ENCODE measurements at regions not wholly inside any gene's neighbourhood (a gene's known extent, or its start where the extent isn't known, plus 50 kb on each side); places are given as distances from the start of the nearest gene placed in this dataset.

DNA sequence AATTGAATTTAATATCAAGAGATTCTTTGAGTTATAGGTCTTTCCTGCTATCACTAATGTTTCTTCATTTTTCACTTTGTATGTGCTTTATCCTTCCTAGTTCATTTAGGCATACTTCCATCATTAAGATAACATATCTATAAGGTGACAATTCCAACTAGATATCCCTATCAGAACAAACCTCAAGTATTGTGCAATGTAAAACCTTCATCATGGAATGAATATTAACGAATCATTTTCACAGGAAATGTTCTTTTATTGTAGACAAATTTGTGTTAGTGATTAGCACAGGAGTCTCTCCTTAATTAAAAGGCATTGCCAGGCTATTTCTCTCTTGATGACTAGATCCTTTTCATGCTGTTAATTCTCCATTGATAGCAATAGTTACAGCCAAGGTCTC lies 236.5 kb upstream of the MME start:
- Histone ChIP-seq H3K9me3 (ENCODE audit: low read length) (no peaks in the 10 kb centered on the region), H3K9ac (ENCODE audit: low read length) (no peak overlapping the region), H3K9me2 (ENCODE audit: insufficient read depth, low read length) (no peaks in the 10 kb centered on the region), H3K4me2 (ENCODE audit: low read length) (no peak overlapping the region), H2AFZ (ENCODE audit: low read depth, low read length) (no peak overlapping the region), H3K4me3 (ENCODE audit: low read length) (no peak overlapping the region), H3K27me3 (ENCODE audit: insufficient read depth, low read depth, low read length) (no peaks in the 10 kb centered on the region), H3K36me3 (ENCODE audit: insufficient read depth, low read length) (no peaks in the 10 kb centered on the region), H4K20me1 (ENCODE audit: insufficient read depth) (no peaks in the 10 kb centered on the region), H3K27ac (ENCODE audit: low read length) (no peak overlapping the region), H3K79me2 (replicated peaks; ENCODE audit: insufficient read depth, low read length) (no peaks in the 10 kb centered on the region), H3F3A (ENCODE audit: insufficient read depth, low read length, poor library complexity, severe bottlenecking) (no peaks in the 10 kb centered on the region)
- TF ChIP-seq TAF1 (IDR thresholded peaks at IDR 0.05; ENCODE audit: low read depth) (no peak), EP300 (conservative IDR thresholded peaks at IDR 0.05; ENCODE audit: poor library complexity, severe bottlenecking) (no peak), MXI1 (conservative IDR thresholded peaks at IDR 0.05; ENCODE audit: poor library complexity, severe bottlenecking) (no peak), POLR2AphosphoS5 (IDR thresholded peaks at IDR 0.05) (no peak), RAD21 (conservative IDR thresholded peaks at IDR 0.05) (no peak), SMC3 (conservative IDR thresholded peaks at IDR 0.05; ENCODE audit: poor library complexity) (no peak), EZH2 (IDR thresholded peaks at IDR 0.05; ENCODE audit: borderline replicate concordance, insufficient read depth, low read length, poor library complexity, severe bottlenecking) (no peak)
- TF ChIP-seq, protein P1, sequence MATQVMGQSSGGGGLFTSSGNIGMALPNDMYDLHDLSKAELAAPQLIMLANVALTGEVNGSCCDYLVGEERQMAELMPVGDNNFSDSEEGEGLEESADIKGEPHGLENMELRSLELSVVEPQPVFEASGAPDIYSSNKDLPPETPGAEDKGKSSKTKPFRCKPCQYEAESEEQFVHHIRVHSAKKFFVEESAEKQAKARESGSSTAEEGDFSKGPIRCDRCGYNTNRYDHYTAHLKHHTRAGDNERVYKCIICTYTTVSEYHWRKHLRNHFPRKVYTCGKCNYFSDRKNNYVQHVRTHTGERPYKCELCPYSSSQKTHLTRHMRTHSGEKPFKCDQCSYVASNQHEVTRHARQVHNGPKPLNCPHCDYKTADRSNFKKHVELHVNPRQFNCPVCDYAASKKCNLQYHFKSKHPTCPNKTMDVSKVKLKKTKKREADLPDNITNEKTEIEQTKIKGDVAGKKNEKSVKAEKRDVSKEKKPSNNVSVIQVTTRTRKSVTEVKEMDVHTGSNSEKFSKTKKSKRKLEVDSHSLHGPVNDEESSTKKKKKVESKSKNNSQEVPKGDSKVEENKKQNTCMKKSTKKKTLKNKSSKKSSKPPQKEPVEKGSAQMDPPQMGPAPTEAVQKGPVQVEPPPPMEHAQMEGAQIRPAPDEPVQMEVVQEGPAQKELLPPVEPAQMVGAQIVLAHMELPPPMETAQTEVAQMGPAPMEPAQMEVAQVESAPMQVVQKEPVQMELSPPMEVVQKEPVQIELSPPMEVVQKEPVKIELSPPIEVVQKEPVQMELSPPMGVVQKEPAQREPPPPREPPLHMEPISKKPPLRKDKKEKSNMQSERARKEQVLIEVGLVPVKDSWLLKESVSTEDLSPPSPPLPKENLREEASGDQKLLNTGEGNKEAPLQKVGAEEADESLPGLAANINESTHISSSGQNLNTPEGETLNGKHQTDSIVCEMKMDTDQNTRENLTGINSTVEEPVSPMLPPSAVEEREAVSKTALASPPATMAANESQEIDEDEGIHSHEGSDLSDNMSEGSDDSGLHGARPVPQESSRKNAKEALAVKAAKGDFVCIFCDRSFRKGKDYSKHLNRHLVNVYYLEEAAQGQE (IDR thresholded peaks at IDR 0.05; ENCODE audit: borderline replicate concordance) = no peak
- TF ChIP-seq, protein P2, sequence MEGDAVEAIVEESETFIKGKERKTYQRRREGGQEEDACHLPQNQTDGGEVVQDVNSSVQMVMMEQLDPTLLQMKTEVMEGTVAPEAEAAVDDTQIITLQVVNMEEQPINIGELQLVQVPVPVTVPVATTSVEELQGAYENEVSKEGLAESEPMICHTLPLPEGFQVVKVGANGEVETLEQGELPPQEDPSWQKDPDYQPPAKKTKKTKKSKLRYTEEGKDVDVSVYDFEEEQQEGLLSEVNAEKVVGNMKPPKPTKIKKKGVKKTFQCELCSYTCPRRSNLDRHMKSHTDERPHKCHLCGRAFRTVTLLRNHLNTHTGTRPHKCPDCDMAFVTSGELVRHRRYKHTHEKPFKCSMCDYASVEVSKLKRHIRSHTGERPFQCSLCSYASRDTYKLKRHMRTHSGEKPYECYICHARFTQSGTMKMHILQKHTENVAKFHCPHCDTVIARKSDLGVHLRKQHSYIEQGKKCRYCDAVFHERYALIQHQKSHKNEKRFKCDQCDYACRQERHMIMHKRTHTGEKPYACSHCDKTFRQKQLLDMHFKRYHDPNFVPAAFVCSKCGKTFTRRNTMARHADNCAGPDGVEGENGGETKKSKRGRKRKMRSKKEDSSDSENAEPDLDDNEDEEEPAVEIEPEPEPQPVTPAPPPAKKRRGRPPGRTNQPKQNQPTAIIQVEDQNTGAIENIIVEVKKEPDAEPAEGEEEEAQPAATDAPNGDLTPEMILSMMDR (IDR thresholded peaks at IDR 0.05; ENCODE audit: poor library complexity, severe bottlenecking) = no peak

DNA sequence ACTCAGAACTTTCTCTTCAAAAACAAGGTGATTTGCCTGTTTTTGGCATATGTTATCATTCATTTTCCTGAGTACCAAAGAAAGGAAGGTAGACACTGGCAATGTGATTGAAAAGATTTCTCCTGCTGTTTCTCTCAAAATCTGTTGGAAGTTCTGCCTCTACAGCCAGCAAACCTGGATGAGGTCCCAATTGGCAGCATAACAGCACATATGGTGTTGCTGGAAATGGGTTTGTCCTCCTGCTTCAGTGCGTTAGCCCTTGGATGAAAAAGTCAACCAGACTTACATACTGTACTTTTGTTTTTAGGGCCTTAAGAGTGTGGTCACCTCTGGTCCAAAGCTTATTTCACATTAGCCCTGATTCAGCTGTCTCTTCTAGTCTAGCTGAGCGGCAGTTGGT lies 237.6 kb upstream of the MME start:
- H2AFZ ChIP-seq (ENCODE audit: low read depth, low read length) = no peak overlapping the region
- no peaks in the 10 kb centered on the region for H3K9me2 ChIP-seq (ENCODE audit: insufficient read depth, low read length)
- H3K36me3 ChIP-seq (ENCODE audit: insufficient read depth, low read length) = no peaks in the 10 kb centered on the region
- H3K79me2 ChIP-seq (replicated peaks; ENCODE audit: insufficient read depth, low read length) = no peaks in the 10 kb centered on the region
- no peaks in the 10 kb centered on the region for H3K27me3 ChIP-seq (ENCODE audit: insufficient read depth, low read depth, low read length)
- no peak overlapping the region for H3K9ac ChIP-seq (ENCODE audit: low read length)
- H3K4me3 ChIP-seq (ENCODE audit: low read length) = no peak overlapping the region
- TF ChIP-seq, protein P2 (IDR thresholded peaks at IDR 0.05; ENCODE audit: poor library complexity, severe bottlenecking) = no peak
- TF ChIP-seq, protein P1 (IDR thresholded peaks at IDR 0.05; ENCODE audit: borderline replicate concordance) = no peak
- TF ChIP-seq MXI1 (conservative IDR thresholded peaks at IDR 0.05; ENCODE audit: poor library complexity, severe bottlenecking) (no peak), EZH2 (IDR thresholded peaks at IDR 0.05; ENCODE audit: borderline replicate concordance, insufficient read depth, low read length, poor library complexity, severe bottlenecking) (no peak), POLR2AphosphoS5 (IDR thresholded peaks at IDR 0.05) (no peak), EP300 (conservative IDR thresholded peaks at IDR 0.05; ENCODE audit: poor library complexity, severe bottlenecking) (no peak), SMC3 (conservative IDR thresholded peaks at IDR 0.05; ENCODE audit: poor library complexity) (no peak), TAF1 (IDR thresholded peaks at IDR 0.05; ENCODE audit: low read depth) (no peak), RAD21 (conservative IDR thresholded peaks at IDR 0.05) (no peak)
- no peaks in the 10 kb centered on the region for H3K9me3 ChIP-seq (ENCODE audit: low read length)
- no peaks in the 10 kb centered on the region for H3F3A ChIP-seq (ENCODE audit: insufficient read depth, low read length, poor library complexity, severe bottlenecking)
- H4K20me1 ChIP-seq (ENCODE audit: insufficient read depth) = no peaks in the 10 kb centered on the region
- no peak overlapping the region for H3K27ac ChIP-seq (ENCODE audit: low read length)
- H3K4me2 ChIP-seq (ENCODE audit: low read length) = no peak overlapping the region

All from neural cell (in vitro differentiated cells).